NCI-H2081 (cell line): ENCODE measurements at regions not wholly inside any gene's neighbourhood (a gene's known extent, or its start where the extent isn't known, plus 50 kb on each side); places are given as distances from the start of the nearest gene placed in this dataset.
"Not testable (repeated sequence)": the region's sequence is repeated elsewhere in the genome, so short reads cannot be mapped to it uniquely, and the experiment has no call there.

Experiments
- DNase-seq, 2 experiments: peaks; one replicate each; lab custom pipeline; 2025; lab: John Stamatoyannopoulos, UW

DNA sequence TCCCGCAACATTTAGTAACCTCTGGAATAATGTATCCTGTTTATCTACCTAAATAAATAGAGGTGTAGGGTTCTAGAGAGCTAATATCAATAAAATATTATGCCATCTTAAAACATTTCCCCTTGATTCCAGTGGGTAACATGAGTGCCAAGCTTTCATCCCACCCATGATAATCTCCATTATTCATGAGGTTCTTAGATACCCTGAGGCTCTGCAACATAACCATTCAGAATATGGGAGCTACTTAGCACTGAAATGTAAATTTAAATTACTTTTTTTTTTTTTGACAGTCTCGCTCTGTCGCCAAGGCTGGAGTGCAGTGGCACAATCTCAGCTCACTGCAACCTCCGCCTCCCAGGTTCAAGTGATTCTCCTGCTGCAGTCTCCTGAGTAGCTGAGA lies 832.7 kb downstream of the BRINP3 start:
- no peak for DNase-seq

DNA sequence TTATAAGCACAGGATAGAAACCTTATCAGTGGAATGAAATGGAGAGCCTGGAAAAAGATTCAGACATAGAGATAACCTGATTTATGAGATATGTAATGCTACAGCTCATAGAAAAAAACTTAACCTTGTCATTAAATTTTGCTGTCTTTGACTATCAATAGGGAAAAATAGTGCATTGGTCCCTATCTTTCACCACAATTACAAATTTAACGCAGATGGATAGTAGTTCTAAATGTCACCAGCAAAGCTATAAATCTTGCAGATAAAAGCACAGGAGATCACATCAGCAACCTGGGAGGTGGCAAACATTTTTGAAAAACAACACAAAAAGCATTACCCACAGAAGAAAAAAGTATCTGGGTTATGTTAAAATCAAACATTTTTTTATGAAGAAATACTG lies 831.6 kb downstream of the BRINP3 start:
- no peak for DNase-seq

DNA sequence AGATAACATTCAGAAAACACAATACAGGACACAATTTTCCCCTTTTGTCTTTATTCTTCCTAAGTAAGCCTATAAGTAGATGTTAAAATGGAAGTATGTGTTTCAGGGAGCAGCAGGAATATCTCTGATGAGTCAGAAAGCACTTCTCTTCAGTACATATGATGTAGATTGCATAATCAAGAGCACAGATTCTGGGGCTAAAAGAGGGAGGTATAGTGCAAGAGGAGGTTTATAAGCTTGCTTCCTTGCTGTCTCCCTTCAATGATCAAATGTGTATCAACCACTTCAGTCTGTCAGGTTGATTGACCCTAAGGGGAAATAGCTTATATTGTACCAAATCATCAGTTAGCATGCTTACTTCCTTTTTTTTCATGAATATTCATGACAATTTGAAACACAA lies 822.8 kb downstream of the BRINP3 start:
- DNase-seq, result no peak

DNA sequence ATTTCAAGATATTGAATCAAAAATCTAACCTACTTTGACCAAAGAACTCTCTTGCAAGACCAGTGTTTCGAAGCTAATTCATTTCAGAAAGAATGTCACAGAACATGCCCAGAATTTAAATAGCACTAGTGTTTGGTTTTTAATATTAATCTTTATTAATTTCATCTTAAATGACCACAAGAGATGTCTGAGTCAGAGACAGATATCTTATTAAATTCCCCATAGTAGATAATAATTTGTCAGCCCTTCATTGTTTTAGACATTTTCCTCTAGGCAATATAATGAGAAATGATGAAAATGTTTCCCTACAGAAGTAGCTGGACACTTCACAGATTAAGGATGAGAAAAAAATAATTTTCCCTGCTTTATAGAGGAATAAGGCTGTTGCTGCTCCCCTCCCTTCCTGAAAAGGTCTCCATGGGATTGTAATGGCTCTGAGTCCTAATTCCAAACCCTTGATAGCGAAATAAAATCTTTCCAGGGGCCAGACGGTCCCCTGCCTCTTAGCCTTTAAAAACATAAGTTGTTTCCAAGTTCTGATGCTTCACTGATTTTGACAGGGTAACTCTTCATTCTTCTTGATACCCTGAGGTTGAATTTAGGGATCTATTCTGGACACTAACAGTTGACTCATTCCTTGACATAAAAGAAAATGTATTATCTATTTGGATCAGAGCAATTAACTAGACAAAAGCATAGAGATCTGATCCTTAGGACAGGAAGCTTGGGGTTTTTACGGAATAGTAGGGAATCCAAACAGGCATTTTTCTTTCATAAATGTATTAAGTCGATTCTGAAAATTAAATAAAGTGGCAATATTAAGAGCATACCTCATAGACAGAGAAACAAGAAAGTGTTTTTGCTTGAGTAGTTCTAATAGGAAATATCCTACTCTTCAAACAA lies 820.8 kb downstream of the BRINP3 start:
- DNase-seq, result no peak

DNA sequence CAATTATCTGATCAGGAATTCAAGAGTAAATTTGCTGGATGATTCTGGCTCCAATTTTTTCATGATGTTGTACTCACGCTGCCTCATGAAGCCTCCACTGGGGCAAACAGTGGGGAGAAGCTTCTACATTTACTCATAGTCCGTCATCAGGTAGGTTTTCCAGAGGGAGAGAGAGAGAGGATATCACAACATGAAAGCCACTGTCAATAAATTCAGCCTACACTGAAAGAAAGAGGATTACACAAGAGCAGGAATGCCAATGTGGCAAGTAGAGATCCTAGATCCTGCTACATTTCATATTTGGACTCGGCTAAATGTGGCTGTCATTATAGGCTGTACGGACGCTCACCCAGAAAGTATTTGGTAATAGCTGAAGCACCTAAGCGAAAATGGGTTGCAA lies 819.9 kb downstream of the BRINP3 start:
- DNase-seq, result no peak

DNA sequence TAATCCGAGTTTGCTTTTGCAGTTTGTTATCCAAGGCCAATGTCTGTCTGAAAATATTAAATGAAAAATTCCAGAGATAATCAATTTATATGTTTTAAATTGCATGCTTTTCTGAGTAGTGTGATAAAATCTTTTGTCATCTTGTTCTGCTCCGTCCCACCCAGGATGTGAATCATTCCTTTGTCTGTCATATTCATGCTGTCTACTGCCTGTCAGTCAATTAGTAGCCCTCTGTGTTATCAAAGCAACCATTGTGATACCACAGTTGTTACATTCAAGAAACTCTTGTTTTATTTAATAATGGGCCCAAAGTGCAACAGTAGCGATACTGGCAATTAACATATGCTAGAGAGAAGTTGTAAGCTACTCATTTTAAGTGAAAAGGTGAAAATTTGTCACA lies 819.3 kb downstream of the BRINP3 start:
- DNase-seq, result no peak

DNA sequence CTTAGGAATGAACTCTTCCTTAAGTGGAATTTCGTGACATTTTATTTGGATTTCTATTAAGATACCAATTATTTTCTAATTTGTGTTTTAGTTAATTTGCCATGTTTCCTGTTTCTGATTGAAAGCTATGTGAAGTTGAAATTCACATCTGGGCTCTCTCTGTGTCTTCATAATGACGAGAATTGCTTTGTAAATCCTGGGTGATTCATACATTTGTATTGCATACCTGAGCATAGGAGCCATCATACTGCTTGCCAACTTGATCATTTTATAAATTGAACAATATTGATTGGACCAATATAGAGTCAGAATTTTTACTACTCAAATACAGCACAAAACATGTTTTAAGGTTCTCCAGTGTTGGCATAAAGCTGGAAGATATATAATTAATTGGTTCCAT lies 817.9 kb downstream of the BRINP3 start:
- DNase-seq, result no peak

DNA sequence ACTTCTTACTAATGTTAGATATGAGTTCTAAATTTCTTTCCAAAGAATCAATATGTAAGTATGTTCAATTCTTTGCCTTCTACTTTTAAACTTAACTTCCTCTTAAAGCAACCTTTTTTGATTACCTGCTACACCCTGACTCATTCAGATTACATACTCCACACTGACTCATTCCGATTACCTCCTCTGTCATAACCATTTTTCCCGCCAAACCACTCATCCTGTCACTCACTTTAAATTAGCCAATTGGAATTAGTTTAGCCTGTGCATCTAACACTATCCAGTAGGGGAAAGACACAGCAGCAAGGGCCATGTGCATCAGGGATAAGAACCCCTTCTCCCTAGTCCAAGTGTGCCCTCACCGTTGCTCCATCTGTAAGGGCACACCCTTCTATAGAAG lies 815.5 kb downstream of the BRINP3 start:
- no peak for DNase-seq

DNA sequence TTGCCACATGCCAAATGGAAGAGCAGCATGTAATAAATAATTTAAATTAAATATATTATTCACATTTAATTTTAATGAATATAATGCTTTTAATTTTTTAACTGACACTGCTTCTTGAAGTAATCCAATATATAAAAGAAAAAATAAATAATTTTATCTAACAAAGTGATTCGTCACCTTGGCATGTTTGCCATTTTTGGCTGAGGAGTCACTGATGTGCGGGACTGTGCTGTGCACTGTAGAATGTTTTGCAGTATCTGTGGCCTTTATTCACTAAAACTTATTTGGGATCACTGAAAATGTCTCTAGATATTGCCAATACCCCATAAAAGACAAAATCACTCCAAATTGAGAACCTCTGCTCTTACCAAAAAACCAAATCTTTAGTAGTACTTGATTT lies 807.8 kb downstream of the BRINP3 start:
- no peak for DNase-seq

DNA sequence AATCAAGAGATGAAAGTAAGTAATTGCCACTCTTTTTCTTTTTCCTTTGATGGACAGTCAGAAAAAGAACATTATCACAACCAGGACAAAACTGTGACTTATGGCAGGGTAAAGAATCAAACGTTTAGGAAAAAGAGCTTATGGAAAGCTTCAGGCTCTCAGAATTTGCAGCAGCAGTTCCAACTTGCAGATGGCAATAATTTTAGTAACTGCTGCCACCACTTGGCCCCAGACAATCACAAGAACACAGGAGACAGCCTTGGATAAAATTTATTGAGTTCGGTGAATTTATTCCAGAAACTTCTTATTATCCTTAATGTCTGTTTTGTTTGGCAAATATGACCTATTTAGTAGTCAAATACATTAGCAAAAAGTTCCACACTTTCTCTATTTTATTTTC lies 804.4 kb downstream of the BRINP3 start:
- DNase-seq, result peak in 1 of 2 experiments; percentile 15

DNA sequence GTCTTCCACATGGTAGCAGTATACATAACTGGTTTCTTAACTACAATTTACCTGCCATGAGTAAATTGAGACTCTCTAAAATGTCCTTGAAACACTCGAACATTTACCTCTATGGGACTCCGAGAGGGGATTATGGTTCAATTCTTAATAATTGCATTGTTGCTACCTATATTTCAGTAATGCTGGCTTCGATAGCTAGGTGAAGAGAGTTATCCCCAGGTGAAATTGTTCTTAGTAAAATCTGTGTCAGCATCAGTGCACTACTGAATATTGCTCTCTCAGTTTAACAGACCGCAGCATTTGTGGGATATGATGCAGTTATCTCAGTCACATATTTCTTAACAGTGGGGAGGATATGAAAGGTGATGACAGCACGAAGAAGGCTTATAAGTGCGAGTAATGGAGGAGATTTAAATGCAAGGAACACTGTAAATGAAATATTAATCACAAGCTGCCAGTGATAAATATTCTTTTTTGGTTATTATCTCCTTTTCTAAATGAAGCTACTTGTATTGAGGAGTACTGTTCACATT lies 801.9 kb downstream of the BRINP3 start:
- no peak for DNase-seq

DNA sequence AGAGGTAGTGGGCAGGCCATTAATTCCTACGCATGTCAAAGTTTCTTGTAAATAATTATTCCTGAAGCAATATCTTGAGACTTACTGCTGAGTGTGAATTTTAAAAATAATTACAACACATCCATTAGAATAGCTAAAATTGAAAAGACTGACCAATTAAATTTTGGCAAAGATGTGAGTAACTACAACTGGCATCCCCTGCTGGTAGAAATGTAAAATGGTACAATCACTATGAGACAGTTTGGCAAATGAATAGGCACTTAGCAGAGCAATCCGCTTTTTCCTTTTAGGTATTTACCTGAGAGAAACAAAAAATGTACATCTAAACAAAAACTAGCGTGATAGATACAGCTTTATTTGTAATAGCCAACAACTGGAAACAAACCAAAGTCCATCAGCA lies 798.9 kb downstream of the BRINP3 start:
- DNase-seq, result no peak

DNA sequence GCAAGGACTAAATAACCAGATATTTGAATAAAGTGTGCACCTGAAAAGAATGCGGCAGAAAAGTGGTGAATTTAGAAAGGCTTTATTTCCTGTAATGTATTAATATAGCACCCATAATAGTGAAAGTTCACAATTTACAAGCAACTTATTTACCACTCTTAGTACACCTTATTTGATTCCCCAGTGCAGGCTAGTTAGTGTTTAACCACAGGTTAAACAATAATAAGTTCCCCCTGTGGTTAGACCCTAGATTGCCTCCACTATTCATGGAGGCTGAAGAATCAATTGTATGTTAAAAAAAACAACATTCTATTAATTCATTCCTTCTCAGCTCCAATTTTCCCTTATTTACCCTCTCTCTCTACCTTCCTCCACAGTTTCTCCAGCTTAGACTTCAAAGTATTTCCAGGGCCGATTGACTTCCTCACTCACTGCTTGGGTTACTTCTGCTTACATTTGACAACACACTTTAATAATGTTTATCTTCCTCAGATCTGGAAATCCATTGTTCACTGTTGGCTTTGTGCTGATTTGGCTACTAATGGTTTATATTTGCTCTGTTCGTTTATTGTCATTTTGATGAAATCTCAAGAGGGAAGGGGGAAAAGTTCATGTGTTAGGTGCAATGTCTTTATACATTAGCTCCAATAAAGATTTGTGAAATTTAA lies 796.3 kb downstream of the BRINP3 start:
- DNase-seq, result peak in 1 of 2 experiments; percentile 39

DNA sequence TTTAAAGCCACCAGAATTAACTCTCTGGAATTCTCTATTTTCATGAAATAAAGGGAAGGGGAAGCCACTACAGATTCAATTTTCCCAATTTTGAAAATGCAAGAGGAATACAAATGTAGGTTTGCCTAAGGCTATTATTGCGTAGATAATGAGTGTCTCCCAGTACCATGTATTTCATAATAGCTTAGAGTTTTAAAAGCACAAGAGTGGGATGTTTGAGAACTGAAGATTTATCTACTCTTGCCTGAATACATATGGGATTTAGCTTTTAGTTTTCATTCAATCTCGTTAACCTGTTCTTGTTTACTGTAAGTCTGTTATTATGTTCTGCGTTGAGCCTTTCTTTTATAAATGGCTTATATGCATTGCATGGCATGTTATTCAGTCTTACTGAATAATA lies 795.1 kb downstream of the BRINP3 start:
- peak in 1 of 2 experiments; percentile 45 for DNase-seq

DNA sequence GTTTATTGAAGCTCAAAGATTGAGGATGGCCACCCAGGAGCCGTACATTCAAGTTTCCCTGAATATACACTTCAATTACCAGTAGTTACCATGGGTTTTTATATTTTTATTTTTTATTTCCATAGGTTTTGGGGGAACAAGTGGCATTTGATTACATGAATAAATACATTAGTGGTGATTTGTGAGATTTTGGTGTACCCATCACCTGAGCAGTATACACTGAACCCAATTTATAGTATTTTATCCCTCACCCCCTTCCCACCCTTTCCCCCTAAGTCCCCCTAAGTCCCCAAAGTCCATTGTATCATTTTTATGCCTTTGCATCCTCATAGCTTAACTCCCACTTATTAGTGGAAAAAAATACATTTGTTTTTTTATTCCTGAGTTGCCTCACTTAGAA lies 791.4 kb downstream of the BRINP3 start:
- no peak for DNase-seq

DNA sequence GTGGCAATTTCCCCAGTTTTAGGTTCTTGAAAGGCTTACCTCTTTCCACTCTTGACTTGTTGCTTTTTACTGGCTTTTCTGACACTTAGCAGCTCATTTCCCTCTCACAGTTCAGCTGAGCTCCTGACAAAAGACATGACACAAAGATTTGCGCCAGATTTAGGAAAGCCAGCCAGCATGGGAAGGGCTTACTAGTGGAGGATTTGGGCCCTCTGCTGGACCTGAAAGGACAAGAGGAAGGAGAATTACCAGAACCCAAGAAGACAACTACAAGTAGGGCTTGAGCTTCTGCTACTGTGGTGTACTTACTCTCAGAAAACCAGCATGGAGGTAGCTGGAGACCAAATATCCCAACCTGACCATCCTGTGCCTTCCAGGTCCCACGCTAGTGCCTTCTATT lies 784.5 kb downstream of the BRINP3 start:
- no peak for DNase-seq

DNA sequence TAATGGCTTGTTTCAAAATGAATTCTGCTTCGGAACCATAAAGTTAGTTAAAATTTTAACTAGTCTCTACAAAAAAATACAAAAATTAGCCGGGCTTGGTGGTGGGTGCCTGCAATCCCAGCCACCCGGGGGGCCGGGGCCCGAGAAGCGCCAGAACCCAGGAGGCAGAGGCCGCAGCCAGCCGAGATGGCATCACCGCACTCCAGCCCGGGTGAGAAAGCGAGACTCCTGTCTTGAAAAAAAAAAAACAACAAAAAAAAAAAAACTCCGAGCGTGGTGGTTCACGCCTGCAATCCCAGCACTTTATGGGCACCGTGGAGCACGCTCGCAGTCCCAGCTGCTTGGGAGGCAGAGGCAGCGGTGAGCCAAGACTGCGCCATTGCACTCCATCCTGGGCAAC lies 781.4 kb downstream of the BRINP3 start:
- DNase-seq, result no peak

DNA sequence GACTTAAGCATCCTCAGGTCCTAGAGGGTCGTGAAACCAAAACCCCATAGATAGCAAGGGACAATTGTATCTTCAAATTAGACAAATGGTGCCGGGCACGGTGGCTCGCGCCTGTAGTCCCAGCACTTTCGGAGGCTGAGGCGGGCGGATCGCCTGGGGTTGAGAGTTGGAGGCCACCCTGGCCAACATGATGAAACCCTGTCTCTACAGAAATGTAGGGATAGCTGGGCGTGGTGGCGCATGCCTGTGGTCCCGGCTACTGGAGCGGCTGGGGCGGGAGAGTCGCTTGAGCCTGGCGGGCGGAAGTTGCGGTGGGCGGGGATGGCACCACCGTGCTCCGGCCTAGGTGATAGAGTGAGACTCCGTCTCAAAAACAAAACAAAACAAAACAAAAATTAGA lies 780.6 kb downstream of the BRINP3 start:
- DNase-seq, result no peak

DNA sequence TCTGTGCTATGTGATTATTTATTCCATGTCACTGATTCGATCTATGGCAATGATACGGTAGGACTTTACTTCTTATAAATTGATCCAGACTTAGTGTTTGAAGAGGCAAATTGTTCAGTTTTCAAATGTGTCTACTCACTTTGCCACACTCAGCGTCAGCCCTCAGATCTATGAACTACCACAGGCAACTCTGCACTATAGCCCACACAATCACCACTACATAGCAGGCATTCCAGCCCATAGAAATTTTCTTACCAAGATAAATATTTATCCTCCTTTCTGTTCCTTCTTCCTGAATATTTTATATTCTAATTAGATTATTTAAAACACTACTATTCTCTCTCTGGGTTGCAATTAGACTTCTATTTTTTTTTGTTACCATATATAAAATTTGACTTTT lies 776.1 kb downstream of the BRINP3 start:
- DNase-seq, result no peak

DNA sequence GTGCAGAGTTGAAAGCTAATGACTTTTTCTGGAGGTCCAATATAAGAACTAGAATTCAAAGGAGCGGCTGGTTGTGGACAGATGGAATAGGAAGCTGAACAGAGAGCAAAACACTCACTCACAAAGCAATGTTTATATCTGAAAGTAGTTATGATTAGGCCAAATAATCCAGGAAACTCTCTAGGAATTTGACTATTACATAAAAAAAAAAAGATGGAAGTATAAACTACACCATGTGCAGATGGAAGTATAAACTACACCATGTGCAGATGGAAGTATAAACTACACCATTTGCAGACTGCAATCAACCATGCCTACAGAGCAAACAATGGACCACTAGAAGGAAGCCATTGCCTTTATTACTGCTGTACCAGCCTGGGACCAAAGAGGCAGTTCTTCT lies 771.1 kb downstream of the BRINP3 start:
- no peak for DNase-seq

DNA sequence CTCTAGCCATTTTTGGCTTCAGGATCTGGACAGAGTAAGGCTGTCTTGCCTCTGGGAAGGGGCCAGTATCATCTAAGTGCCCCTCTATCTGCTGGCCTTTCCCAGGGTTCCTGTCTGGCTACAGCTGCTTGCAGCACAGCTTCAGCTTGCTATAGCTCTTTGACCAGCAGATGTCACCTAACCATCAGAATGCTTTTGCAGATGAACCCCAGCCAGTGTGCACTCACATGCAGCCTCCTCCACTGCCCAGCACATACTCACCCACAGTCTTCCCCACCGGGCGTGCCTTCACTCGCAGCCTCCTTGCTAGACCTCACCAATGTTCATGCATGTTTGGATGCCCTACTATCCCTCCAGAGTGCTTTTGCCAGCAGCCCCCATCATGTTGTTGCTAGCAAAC lies 769.0 kb downstream of the BRINP3 start:
- peak; percentile 20 to 22 for DNase-seq

DNA sequence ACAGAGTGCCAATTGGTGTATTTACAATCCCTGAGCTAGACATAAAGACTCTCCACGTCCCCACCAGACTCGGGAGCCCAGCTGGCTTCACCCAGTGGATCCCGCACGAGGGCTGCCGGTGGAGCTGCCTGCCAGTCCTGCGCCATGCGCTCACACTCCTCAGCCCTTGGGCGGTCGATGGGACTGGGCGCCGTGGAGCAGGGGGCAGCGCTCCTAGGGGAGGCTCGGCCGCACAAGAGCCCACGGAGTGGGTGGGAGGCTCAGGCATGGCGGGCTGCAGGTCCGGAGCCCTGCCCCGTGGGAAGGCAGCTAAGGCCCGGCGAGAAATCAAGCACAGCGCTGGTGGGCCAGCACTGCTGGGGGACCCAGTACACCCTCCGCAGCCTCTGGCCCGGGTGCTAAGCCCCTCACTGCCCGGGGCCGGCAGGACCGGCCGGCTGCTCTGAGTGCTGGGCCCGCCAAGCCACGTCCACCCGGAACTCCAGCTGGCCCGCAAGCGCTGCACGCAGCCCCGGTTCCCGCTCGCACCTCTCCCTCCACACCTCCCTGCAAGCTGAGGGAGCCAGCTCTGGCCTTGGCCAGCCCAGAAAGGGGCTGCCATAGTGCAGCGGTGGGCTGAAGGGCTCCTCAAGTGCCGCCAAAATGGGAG lies 759.4 kb downstream of the BRINP3 start:
- DNase-seq, result not testable (repeated sequence)

DNA sequence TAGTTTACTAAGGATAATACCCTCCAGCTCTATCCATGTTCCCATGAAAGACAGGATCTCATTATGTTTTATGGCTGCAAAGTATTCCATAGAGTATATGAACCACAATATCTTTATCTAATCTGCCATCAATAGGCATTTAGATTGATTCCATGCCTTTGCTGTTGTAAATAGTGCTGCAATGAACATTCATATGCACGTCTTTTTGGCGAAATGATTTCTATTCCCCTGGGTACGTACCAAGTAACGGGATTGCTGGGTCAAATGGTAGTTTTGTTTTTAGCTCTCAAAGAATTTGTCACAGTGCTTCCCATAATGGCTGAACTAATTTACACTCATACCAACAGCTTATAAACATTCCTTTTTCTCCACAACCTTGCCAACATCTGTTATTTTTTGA lies 750.9 kb downstream of the BRINP3 start:
- DNase-seq, result no peak
